Kidney epithelial cell (primary cell): ENCODE measurements at regions not wholly inside any gene's neighbourhood (a gene's known extent, or its start where the extent isn't known, plus 50 kb on each side); places are given as distances from the start of the nearest gene placed in this dataset.

ENCODE experiments used
- DNase-seq: peaks from one replicate; pipeline ENCODE4 v3.0.0-alpha.2; 2010; ENCODE audit warnings: low read depth
- H3K27me3 ChIP-seq: 2 replicates; pipeline ENCODE4 v1.6.0; 2011; ENCODE audit warnings: low read length; ENCODE audit not compliant: control insufficient read depth, insufficient read depth
- H3K36me3 ChIP-seq: 2 replicates; pipeline ENCODE4 v1.5.1; 2011; ENCODE audit warnings: low read length; ENCODE audit not compliant: control insufficient read depth, insufficient read depth
- H3K4me3 ChIP-seq: 2 replicates; pipeline ENCODE4 v1.5.1; 2011; ENCODE audit warnings: low read depth, mild to moderate bottlenecking, control low read depth, low read length
- TF ChIP-seq, protein P1 (sequence below): IDR thresholded peaks from 2 replicates; pipeline ENCODE4 v1.5.1; 2011; ENCODE audit warnings: mild to moderate bottlenecking, moderate library complexity, low read length, control low read depth, inconsistent platforms; ENCODE audit not compliant: insufficient read depth, poor library complexity, severe bottlenecking

- Histone ChIP-seq H3K4me3 (no peak overlapping the region), H3K27me3 (no peaks in the 10 kb centered on the region), H3K36me3 (no peaks in the 10 kb centered on the region)
- TF ChIP-seq, protein P1, sequence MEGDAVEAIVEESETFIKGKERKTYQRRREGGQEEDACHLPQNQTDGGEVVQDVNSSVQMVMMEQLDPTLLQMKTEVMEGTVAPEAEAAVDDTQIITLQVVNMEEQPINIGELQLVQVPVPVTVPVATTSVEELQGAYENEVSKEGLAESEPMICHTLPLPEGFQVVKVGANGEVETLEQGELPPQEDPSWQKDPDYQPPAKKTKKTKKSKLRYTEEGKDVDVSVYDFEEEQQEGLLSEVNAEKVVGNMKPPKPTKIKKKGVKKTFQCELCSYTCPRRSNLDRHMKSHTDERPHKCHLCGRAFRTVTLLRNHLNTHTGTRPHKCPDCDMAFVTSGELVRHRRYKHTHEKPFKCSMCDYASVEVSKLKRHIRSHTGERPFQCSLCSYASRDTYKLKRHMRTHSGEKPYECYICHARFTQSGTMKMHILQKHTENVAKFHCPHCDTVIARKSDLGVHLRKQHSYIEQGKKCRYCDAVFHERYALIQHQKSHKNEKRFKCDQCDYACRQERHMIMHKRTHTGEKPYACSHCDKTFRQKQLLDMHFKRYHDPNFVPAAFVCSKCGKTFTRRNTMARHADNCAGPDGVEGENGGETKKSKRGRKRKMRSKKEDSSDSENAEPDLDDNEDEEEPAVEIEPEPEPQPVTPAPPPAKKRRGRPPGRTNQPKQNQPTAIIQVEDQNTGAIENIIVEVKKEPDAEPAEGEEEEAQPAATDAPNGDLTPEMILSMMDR: peak; percentile 38
- DNase-seq: peak; percentile 70
Observed at GRCh38 chr14:55802986-55803872, 223.2 kb downstream of the KTN1 start.

GRCh38 chr14:55803873-55804553 is 224.0 kb downstream of the KTN1 start:
- no peak overlapping the region for H3K4me3 ChIP-seq
- TF ChIP-seq, protein P1: no peak
- H3K36me3 ChIP-seq: no peaks in the 10 kb centered on the region
- DNase-seq: no peak
- H3K27me3 ChIP-seq: no peaks in the 10 kb centered on the region

GRCh38 chr14:55805250-55805649 is 225.2 kb downstream of the KTN1 start:
- H3K27me3 ChIP-seq: no peaks in the 10 kb centered on the region
- TF ChIP-seq, protein P1: no peak
- H3K4me3 ChIP-seq: no peak overlapping the region

DNA sequence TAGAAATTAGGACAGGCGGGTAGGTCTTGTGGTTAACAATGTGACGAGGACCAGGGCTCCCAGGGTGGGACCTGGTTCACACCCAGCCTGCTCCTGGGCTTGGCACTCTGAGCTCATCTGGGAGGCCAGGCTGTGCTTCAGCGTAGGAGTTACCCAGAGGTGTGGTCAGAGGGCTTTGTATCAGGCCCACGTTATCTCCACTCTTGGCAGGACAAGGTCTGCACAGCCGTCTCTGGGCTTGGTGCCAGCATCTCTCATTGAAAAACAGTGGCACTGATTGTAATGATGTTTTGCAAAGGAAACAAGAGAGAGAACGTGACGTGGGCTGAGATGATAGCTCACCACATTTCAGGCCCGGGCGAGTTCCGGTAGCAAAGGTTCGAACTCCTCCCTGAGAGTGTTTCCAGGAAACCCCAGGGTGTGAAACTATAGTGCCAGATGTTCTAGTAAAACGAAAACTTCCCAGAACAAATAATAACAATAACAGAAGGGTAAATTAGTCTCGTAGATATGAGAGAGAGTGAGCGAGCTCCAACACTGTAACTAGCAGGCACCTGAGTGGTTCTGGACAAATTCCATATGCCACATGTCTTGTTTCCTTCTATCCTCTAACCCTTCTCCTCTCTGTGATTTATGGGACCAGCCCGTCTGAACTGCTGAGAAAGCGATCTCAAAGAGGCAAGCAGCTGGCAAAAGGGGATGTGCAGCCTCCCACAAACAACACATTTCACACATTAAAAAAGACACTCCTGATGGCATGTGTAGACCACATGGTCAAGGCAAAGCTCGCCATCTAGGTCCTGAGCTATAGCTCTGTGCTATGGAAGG is 227.3 kb downstream of the KTN1 start:
- peak; percentile 41 for DNase-seq
- Histone ChIP-seq H3K27me3 (no peaks in the 10 kb centered on the region), H3K36me3 (no peaks in the 10 kb centered on the region), H3K4me3 (no peak overlapping the region)
- TF ChIP-seq, protein P1: no peak

More at GRCh38 chr14:55805250-55805649, 225.2 kb downstream of the KTN1 start:
- H3K36me3 ChIP-seq: no peaks in the 10 kb centered on the region
- no peak for DNase-seq

GRCh38 chr14:55807881-55808379 is 227.9 kb downstream of the KTN1 start:
- no peaks in the 10 kb centered on the region for H3K27me3 ChIP-seq
- no peak for DNase-seq
- H3K4me3 ChIP-seq: no peak overlapping the region
- TF ChIP-seq, protein P1: no peak
- no peaks in the 10 kb centered on the region for H3K36me3 ChIP-seq
